ENCODE measurements at regions not wholly inside any gene's neighbourhood (a gene's known extent, or its start where the extent isn't known, plus 50 kb on each side); places are given as distances from the start of the nearest gene placed in this dataset.

DNA sequence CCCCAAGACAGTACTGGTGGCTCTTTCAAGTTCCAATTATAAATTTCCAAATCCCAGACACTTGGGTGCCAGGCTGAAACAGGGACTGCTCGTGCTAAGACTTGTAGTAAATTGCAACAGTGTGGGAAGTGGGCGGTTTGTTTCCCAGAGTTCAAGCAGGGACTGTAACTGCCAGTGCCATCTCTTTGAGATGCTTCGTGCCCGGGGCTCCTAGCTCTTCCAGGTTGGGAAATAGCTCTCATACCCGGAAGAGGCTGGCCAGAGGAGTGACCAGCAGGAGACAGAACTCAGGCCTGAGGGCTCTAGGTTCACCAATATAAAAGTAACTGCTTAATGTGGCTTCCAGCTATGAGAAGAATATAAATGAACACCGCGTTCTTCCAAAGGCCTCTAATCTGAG lies 54.0 kb upstream of the NEO1 start:
- Histone ChIP-seq H3K27me3 (ENCODE audit: insufficient read depth, low read length) (no peaks in the 10 kb centered on the region), H3K27ac (ENCODE audit: low read depth, low read length) (no peak overlapping the region), H3K79me2 (ENCODE audit: insufficient read depth, low read length) (no peaks in the 10 kb centered on the region), H3K4me1 (ENCODE audit: insufficient read depth, low read length) (peaks cover 2% of the 10 kb centered on the region), H2AFZ (ENCODE audit: low read length) (no peak overlapping the region), H3K9me3 (ENCODE audit: low read depth, low read length) (no peaks in the 10 kb centered on the region), H3K4me2 (ENCODE audit: insufficient read depth, low read length) (no peak overlapping the region), H4K20me1 (ENCODE audit: insufficient read depth, low read length) (no peaks in the 10 kb centered on the region), H3K36me3 (ENCODE audit: insufficient read depth, low read length) (no peaks in the 10 kb centered on the region), H3K4me3 (ENCODE audit: insufficient read depth, low read length) (no peak overlapping the region)
- TF ChIP-seq, protein P1, sequence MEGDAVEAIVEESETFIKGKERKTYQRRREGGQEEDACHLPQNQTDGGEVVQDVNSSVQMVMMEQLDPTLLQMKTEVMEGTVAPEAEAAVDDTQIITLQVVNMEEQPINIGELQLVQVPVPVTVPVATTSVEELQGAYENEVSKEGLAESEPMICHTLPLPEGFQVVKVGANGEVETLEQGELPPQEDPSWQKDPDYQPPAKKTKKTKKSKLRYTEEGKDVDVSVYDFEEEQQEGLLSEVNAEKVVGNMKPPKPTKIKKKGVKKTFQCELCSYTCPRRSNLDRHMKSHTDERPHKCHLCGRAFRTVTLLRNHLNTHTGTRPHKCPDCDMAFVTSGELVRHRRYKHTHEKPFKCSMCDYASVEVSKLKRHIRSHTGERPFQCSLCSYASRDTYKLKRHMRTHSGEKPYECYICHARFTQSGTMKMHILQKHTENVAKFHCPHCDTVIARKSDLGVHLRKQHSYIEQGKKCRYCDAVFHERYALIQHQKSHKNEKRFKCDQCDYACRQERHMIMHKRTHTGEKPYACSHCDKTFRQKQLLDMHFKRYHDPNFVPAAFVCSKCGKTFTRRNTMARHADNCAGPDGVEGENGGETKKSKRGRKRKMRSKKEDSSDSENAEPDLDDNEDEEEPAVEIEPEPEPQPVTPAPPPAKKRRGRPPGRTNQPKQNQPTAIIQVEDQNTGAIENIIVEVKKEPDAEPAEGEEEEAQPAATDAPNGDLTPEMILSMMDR (IDR thresholded peaks at IDR 0.05; ENCODE audit: extremely low read depth, low read depth, low read length): no peak
- no peak for DNase-seq (ENCODE audit: insufficient read length, low spot score, missing footprints)

DNA sequence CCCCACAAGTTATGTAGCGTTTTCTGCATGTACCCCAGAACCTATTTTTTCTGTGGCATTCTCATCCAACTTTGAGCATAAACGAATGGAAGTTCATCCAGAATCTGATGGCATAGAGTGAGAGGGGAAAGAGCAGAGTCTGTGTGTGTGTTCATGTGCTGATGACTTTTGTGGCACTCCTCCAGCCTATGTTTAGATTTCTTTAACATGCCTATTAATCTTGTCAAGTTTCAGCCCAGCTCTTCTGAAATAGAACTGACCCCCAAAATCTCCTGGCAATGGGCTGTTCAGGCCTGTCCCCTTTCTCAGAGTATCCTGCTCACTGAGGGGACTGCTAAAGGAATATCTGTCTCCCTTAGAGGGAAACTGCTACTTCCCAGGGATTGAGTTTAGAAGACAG lies 56.4 kb upstream of the NEO1 start:
- Histone ChIP-seq H3K36me3 (ENCODE audit: insufficient read depth, low read length) (no peaks in the 10 kb centered on the region), H3K4me1 (ENCODE audit: insufficient read depth, low read length) (peaks cover 15% of the 10 kb centered on the region), H3K4me3 (ENCODE audit: insufficient read depth, low read length) (no peak overlapping the region), H3K9me3 (ENCODE audit: low read depth, low read length) (no peaks in the 10 kb centered on the region), H2AFZ (ENCODE audit: low read length) (no peak overlapping the region), H3K27ac (ENCODE audit: low read depth, low read length) (no peak overlapping the region), H3K27me3 (ENCODE audit: insufficient read depth, low read length) (no peaks in the 10 kb centered on the region), H4K20me1 (ENCODE audit: insufficient read depth, low read length) (no peaks in the 10 kb centered on the region), H3K79me2 (ENCODE audit: insufficient read depth, low read length) (no peaks in the 10 kb centered on the region), H3K4me2 (ENCODE audit: insufficient read depth, low read length) (no peak overlapping the region)
- TF ChIP-seq, protein P1 (IDR thresholded peaks at IDR 0.05; ENCODE audit: extremely low read depth, low read depth, low read length): no peak
- DNase-seq (ENCODE audit: insufficient read length, low spot score, missing footprints): no peak

DNA sequence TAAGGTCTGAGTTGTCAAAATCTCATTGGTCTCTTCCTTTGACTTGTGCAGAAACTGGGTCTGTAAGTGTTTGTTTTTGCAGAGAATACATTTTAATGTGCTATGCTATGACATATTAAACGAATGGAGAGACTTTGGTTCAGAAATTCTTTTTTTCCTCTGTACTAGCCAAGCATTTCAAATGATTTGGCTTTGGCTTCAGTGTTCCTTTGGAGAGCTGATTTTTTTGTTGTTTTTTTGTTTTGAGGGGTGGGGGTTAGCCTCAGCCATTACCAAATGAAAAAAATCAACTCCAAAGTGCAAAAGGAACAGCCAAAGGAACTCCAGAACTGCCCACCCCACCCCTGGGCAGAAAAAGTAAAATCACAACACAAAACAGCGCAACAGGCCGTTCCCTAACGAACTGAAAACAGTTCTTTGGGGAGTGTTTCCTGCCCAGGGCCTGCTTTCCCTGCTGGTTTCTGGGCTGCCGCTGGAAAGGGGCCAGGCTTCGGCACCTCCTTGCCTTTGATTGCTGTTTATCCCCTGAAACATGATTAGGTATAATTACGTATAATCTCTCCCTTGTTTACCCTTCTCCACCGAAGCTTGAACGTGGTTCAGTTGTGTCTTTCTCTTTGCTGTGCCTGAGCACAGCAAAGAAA lies 57.6 kb upstream of the NEO1 start:
- no peak overlapping the region for H3K27ac ChIP-seq (ENCODE audit: low read depth, low read length)
- no peaks in the 10 kb centered on the region for H3K9me3 ChIP-seq (ENCODE audit: low read depth, low read length)
- no peak for DNase-seq (ENCODE audit: insufficient read length, low spot score, missing footprints)
- peaks cover 15% of the 10 kb centered on the region for H3K4me1 ChIP-seq (ENCODE audit: insufficient read depth, low read length)
- H3K4me3 ChIP-seq (ENCODE audit: insufficient read depth, low read length): peak overlapping the region; percentile 46
- H3K36me3 ChIP-seq (ENCODE audit: insufficient read depth, low read length): no peaks in the 10 kb centered on the region
- H3K27me3 ChIP-seq (ENCODE audit: insufficient read depth, low read length): no peaks in the 10 kb centered on the region
- TF ChIP-seq, protein P1 (IDR thresholded peaks at IDR 0.05; ENCODE audit: extremely low read depth, low read depth, low read length): no peak
- no peaks in the 10 kb centered on the region for H3K79me2 ChIP-seq (ENCODE audit: insufficient read depth, low read length)
- no peaks in the 10 kb centered on the region for H4K20me1 ChIP-seq (ENCODE audit: insufficient read depth, low read length)
- H3K4me2 ChIP-seq (ENCODE audit: insufficient read depth, low read length): peak overlapping the region; percentile 81
- peak overlapping the region; percentile 94 for H2AFZ ChIP-seq (ENCODE audit: low read length)

DNA sequence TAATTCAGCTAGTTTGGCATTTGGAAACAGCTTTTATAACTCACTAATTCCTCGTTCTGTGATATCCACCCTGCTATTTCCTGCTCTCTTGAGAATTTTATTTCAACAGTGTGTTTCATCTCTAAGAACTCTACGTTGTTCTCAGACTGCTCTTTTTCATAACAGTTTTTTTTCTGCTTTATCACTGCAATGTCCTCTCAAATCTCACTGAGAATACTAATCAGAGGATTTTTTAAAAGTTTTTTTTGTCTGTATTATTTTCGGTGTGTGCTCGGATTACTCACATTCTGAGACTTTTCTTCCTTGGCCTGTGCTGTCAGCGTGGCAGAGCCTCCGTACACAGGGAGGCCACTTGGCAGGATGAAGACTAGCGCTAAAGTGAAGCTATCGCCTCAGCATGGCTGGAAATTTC lies 59.4 kb upstream of the NEO1 start:
- peaks cover 15% of the 10 kb centered on the region for H3K4me1 ChIP-seq (ENCODE audit: insufficient read depth, low read length)
- H3K36me3 ChIP-seq (ENCODE audit: insufficient read depth, low read length): no peaks in the 10 kb centered on the region
- H3K9me3 ChIP-seq (ENCODE audit: low read depth, low read length): no peaks in the 10 kb centered on the region
- no peak for DNase-seq (ENCODE audit: insufficient read length, low spot score, missing footprints)
- H3K79me2 ChIP-seq (ENCODE audit: insufficient read depth, low read length): no peaks in the 10 kb centered on the region
- peak overlapping the region; percentile 11 for H3K27ac ChIP-seq (ENCODE audit: low read depth, low read length)
- H3K4me2 ChIP-seq (ENCODE audit: insufficient read depth, low read length): no peak overlapping the region
- H4K20me1 ChIP-seq (ENCODE audit: insufficient read depth, low read length): no peaks in the 10 kb centered on the region
- H2AFZ ChIP-seq (ENCODE audit: low read length): peak overlapping the region; percentile 30
- no peaks in the 10 kb centered on the region for H3K27me3 ChIP-seq (ENCODE audit: insufficient read depth, low read length)
- no peak overlapping the region for H3K4me3 ChIP-seq (ENCODE audit: insufficient read depth, low read length)
- TF ChIP-seq, protein P1 (IDR thresholded peaks at IDR 0.05; ENCODE audit: extremely low read depth, low read depth, low read length): no peak
